NCI-H510A treated with DMSO at 0.1 percent for 48 hours (cell line): ENCODE measurements at regions not wholly inside any gene's neighbourhood (a gene's known extent, or its start where the extent isn't known, plus 50 kb on each side); places are given as distances from the start of the nearest gene placed in this dataset.
"Not testable (repeated sequence)": the region's sequence is repeated elsewhere in the genome, so short reads cannot be mapped to it uniquely, and the experiment has no call there.

Experiments
- DNase-seq: peaks from one replicate; lab custom pipeline; 2025; lab: John Stamatoyannopoulos, UW

GRCh38 chr3:8143186-8143585 lies 358.4 kb upstream of the LMCD1 start:
- no peak for DNase-seq

- no peak for DNase-seq
These were observed 356.0 kb upstream of the LMCD1 start for GRCh38 chr3:8145661-8146060.

- DNase-seq, result no peak
These were observed 353.9 kb upstream of the LMCD1 start for GRCh38 chr3:8147711-8148110.

- DNase-seq, result no peak
These were observed 348.7 kb upstream of the LMCD1 start for GRCh38 chr3:8152821-8153418.

- DNase-seq, result no peak
These were observed 347.8 kb upstream of the LMCD1 start for GRCh38 chr3:8153800-8154199.

GRCh38 chr3:8154617-8155016 lies 347.0 kb upstream of the LMCD1 start:
- DNase-seq, result no peak

GRCh38 chr3:8156138-8156537 lies 345.5 kb upstream of the LMCD1 start:
- DNase-seq, result no peak

- DNase-seq, result no peak
These were observed 344.8 kb upstream of the LMCD1 start for GRCh38 chr3:8156831-8157230.

- DNase-seq, result no peak
These were observed 344.0 kb upstream of the LMCD1 start for GRCh38 chr3:8157640-8158039.

GRCh38 chr3:8164145-8164544 lies 337.5 kb upstream of the LMCD1 start:
- no peak for DNase-seq

- no peak for DNase-seq
These were observed 335.6 kb upstream of the LMCD1 start for GRCh38 chr3:8166014-8166413.

GRCh38 chr3:8170971-8171508 lies 330.6 kb upstream of the LMCD1 start:
- no peak for DNase-seq

GRCh38 chr3:8173892-8174291 lies 327.7 kb upstream of the LMCD1 start:
- no peak for DNase-seq

GRCh38 chr3:8176759-8177483 lies 324.7 kb upstream of the LMCD1 start:
- DNase-seq, result not testable (repeated sequence)

- DNase-seq, result not testable (repeated sequence)
These were observed 323.1 kb upstream of the LMCD1 start for GRCh38 chr3:8178516-8178915.

GRCh38 chr3:8182904-8183303 lies 318.7 kb upstream of the LMCD1 start:
- DNase-seq, result no peak

GRCh38 chr3:8183627-8184026 lies 318.0 kb upstream of the LMCD1 start:
- DNase-seq, result no peak

GRCh38 chr3:8186213-8186612 lies 315.4 kb upstream of the LMCD1 start:
- no peak for DNase-seq

- DNase-seq, result no peak
These were observed 313.6 kb upstream of the LMCD1 start for GRCh38 chr3:8187996-8188395.

- no peak for DNase-seq
These were observed 312.6 kb upstream of the LMCD1 start for GRCh38 chr3:8189051-8189450.

GRCh38 chr3:8191406-8191805 lies 310.2 kb upstream of the LMCD1 start:
- no peak for DNase-seq

GRCh38 chr3:8197384-8197783 lies 304.2 kb upstream of the LMCD1 start:
- no peak for DNase-seq

- no peak for DNase-seq
These were observed 303.0 kb upstream of the LMCD1 start for GRCh38 chr3:8198605-8199004.

GRCh38 chr3:8200996-8201395 lies 300.6 kb upstream of the LMCD1 start:
- no peak for DNase-seq
